Activated T-cell treated with anti-CD3 and anti-CD28 coated beads, Interleukin-2, amount 50 U/mL, for 48 hours (primary cell): ENCODE measurements at regions not wholly inside any gene's neighbourhood (a gene's known extent, or its start where the extent isn't known, plus 50 kb on each side); places are given as distances from the start of the nearest gene placed in this dataset.
"Not testable (repeated sequence)": the region's sequence is repeated elsewhere in the genome, so short reads cannot be mapped to it uniquely, and the experiment has no call there.

Experiments used
- DNase-seq, 2 experiments: peaks; one replicate each; pipeline ENCODE4 v3.0.0-alpha.2; 2020

DNA sequence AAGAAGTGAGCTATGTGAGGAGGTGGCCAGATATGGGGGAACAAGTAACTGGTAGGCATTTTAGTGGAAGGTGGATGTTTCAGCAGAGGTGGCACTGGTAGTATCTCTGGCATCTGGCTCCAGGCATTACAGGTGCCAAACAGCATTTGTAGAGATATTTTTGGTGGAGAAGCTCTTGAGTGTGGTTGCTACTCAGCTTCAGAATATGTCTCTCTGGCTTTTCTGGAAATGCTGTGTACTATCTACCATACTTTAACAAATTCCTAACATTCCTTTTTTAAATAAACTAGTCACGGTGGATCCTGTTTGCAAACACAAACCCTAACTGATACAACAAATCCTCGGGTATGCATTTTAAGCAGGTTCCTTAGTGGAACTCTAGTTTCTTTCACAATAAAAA is 128.0 kb downstream of the BARX2 start:
- no peak for DNase-seq

DNA sequence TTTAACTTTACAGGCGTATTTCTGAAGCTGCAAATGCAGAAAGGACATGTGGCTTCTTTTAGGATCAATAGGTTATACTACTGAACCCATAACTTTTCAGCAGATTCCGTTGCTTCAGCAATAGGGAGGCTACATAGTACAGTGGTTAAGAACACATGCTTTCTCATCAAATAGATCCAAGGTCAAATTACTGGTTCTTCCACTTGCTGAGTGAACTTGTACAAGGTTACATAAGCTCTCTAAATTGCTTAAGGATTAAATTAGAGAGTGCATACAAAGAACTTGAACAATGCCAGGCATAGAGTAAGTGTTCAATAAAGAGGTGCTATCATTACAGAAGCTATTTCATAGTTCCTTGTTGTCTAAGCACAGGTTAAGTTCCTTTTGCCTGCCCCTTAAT is 129.6 kb downstream of the BARX2 start:
- no peak for DNase-seq

DNA sequence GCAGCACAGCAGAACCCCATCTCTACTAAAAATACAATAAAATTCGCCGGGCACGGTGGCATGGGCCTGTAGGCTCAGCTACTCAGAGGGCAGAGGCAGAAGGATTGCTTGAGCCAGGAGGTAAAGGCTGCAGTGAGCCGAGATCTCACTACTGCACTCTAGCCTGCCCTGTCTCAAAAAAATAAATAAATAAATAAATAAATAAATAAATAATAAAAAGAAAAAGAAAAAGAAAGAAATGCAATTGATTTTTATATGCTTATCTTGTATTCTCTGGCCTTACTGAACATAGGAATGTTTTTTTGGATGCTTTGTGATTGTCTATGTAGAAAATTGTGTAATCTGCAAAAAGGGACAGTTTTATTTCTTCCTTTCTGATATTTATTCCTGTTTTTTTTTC is 132.5 kb downstream of the BARX2 start:
- DNase-seq = no peak

DNA sequence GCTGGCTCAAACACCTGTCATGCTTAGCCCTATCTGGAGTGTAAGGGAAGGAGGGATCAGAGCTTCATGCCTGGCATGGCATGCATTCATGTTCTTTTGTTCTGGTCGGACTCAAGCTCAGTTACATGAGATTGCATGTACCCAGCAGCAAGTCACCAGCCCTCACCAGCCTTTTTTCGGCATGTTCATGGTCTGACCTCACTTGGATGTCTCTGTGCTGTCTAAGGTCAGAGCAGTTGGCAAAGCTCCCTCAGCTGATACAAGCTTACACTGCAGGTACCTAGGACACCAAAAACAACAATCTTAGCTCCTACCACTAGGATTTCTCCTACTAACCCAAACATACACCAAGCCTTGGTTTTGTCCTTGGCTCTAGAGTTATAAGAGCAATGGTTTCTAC is 152.6 kb downstream of the BARX2 start:
- no peak for DNase-seq

DNA sequence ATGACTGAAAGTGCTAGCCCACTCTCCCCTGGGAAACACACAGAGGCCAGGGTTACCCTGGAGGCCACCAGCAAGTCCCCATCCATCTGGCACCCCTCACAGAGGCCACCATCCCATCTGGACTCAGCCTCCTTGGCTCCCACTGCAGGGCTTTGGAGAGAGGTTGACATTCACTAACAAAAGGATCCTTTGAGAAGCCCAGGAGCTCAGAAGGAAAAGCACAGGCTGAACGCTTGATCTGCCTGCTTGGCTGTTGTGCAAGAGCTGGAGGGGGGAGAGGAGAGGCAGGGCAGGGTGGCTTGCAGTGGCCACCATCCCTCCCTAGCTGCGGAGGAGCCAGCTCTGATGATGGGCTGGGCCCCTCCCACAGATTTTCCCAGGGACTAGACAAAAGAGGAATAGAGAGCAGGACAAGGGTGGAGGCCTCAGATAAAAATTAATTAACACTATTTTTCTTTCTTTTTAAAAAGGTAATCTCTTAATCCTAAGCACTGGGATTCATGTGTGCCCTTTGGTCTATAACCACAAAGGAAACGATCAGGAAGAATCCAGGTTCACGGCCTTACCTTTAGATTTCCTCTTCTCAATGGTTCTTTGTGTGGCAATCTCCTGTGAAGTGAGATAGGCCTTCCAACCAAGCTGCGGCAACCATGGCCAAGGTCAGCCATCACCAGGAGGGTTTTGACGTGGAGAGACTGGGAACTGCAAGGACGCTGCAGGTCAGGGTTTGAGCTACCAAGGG is 154.7 kb downstream of the BARX2 start:
- DNase-seq = no peak

DNA sequence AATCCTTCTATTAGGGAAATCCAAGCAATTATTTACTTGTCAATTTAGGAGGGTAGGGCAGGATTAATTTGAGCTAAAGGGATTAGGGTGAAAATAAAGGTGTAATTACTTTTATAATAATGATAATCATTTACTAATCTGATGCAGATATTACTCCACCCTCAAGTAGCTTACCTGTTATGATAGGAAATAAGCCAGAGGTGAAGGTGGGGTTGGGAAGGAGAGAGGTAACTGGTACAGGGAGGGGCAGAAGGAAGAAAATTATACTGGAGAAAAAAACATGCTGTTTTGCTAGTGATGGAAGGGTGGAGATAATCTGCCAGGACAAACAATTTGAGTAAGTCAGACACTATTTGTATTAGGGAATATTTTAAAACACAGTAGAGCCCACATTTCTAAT is 157.7 kb downstream of the BARX2 start:
- no peak for DNase-seq

DNA sequence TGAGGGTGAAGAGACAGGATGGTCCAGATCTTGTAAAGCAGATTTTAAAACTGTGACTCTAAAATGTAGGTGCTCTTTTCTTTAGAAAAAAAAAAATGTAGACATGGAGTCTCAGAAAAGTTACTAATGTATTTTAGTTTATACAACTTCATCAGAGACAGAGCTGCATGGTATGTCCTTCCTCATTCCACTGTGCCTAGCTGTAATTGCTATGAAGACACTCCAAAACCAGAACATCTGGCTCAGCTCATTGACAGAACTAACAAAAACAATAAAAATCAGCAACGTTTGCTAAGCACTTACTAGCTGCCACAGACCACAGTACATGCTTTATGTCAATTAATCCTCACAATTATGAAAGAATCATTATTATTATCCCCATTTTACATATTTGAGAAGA is 160.7 kb downstream of the BARX2 start:
- no peak for DNase-seq

DNA sequence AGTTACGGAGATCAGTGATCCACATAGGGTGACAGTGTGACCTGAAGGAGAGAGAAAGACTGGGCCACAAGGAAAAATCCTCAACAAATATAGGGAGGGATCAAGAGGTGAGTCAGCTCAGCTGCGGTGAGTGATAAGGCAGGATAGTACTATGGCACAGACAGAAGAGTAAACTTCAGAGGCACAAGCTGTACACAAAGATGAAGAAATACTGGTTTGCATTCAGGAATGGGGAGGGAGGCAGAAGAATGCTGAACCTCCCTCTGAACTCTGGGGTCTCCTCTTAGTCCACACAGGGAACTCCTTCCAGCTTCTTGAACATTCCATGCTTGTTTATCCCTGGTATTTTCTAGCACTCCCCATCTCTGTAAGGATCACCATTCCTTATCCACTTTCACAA is 162.7 kb downstream of the BARX2 start:
- DNase-seq = no peak

DNA sequence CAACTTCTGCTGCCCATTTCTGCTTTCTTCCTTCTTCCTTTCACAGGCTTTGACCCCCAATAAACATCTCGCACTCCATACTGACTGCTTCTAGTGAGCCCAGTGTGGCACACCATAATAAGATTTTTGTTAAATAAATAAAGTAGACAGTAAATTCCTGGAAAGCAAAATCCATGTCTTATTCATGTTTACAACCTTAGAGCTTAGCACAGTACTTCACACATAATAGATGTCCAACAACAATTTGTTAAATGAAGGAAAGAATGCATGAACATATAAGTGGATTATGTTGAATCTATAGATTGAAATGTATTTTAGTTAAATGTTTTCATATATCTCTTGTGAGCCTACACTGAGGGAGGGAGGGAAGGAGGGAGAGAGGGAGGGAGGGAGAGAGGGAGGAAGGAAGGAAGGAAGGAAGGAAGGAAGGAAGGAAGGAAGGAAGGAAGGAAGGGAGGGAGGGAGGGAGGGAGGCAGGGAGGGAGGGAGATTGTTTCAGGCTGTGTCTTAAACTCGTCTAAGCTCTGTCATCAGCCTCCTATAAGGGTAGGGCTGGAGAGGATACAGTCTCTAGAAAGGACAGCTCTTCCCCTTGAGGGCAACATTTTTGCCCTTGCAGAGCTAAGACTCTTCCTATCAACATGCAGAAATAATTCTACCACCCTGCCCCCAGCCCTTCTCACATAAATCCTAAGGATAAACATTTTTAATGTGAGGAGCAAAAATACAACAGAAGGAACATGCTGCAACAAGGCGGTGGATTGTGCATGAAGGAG is 168.1 kb downstream of the BARX2 start:
- DNase-seq = no peak

DNA sequence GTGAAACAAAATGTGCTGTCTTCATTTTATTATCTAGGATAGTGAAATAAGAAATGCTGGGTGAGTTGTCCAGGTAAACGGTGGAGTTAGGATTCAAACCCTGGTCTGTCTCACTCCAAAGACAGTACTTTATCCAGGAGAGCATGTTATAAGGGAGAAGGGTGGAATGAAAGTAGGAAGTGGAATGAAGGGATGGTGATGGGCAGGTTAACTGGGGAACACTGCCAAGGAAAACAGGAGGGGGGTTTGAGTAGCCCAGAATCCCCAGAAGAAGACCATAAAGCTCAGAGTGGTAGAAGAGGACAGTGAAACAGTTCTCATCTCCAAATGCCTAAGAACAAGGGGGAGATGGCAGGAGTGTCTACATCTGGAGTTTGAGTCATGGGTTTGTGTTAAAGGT is 169.0 kb downstream of the BARX2 start:
- DNase-seq = no peak

DNA sequence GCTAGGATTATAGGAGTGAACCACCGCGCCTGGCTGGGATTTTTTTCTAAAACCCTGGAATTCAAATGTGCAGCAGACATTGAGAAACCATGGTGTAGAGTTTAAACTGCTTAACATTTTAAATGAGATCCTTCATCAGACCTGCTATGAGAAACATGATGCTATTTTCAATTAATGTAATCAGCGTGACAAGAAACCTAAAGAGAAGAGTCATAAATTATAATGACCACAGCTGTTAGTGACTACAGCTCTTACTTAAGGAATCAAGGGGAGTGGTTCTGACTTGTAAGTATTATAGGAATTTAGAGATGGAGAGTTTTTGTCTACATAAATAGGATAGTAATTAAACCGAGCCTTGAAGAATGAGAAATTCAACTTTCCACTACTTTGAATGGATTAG is 170.6 kb downstream of the BARX2 start:
- DNase-seq = no peak

DNA sequence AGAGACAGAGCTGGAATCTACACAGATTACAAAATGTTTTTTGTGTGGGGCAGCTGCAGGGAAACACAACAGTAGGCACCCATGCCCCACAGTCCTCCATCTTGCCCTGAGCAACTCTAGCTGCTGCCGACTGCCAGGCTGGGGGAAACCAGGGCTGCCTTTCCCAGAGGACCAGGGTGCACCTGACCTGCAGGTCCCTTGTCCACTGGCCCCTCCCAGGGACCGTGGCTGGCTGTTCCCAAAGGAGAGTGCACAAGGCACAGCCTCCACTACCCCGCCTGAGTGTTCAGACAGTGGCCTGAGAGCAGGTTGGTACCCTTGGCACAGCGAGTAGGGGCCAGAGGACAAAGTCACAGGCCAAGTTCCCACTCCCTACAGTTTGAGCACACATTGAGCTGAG is 181.8 kb downstream of the BARX2 start:
- DNase-seq = no peak

DNA sequence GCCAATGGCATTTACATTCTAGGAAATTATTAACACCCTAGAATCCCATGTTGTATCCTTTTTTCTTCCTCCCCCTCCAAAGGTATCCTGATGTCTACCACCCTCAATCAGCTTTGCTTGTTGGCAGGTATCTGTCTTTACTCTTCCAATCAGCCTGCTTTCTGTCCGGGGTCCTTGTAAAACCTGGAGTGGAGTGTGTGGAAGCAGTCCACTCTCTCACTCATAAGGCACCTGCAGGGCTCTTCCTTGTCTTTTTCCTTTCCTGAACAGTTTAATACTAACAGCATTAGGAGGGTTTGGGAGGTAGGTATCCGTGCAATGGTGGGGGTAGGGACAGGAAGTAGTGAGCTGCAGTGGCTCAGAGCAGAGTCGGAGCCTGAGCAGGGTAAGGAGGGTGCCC is 193.4 kb downstream of the BARX2 start:
- DNase-seq = no peak

DNA sequence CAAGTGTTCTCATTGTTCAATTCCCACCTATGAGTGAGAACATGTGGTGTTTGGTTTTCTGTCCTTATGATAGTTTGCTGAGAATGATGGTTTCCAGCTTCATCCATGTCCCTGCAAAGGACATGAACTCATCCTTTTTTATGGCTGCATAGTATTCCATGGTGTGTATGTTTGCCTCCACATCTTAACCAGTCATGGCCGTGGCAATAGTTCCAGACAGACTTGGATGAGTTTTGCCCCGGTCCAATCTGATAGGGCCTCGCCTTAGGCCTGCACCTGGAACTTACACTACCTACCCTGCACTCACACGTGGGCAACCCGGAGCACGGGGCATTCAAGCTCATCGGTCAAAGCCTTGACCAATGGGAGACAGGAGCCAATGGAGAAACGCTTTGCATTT is 197.0 kb downstream of the BARX2 start:
- not testable (repeated sequence) for DNase-seq

DNA sequence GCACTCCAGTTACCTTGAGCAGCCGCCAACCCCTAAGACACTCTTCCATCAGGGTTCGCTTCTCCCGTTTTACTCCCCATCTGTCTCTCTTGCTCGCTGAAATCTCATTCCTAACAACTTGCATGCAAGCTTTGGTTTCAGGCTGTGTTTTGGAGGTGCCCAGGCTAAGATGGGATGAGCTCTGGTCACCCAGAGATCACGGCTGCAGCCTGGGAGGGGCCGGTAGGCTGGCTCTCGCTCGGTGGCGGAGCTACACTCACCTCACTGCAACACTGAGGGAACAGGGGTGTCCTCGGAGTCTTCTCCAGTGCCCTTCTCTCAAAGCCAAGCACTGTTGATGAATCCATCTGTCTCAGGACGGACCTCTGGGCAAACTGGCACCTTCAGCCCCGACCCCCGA is 197.5 kb downstream of the BARX2 start:
- DNase-seq = no peak

DNA sequence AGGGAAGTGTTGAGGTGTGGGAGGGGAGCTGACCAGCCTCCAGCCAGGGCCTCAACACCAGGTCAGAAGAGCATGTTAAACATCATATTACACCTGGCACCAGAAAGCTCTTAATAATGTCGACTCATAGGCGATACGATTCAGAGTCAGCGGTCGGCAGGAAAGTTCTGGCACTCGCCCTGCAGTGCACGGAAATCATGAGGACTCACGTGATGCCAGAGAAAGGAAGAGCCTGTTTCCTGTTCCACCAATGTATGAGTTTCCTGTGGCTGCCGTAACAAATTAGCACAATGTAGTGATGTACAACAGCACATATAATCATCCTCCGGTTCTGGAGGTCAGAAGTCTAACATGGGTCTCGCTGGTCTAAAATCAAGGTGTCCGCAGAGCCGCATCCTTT is 198.8 kb downstream of the BARX2 start:
- no peak for DNase-seq

DNA sequence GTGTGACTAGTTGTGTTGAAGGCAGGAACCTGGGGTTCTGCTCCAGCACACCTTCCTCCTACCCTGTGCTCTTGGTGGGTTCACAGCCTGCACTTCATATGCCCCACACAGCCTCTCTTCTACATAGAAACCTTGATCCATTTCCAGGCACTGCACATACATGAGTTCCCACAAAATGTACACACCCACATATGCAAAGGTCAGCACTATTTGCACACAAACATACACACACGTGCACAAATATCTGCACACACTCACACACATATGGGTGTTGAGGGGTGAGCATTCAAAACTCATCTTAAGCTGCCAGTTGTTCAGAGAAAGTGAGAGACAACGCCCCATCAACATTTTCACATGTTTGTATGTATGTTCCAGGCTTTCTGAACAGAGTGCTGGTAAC is 201.0 kb downstream of the BARX2 start:
- DNase-seq = no peak

DNA sequence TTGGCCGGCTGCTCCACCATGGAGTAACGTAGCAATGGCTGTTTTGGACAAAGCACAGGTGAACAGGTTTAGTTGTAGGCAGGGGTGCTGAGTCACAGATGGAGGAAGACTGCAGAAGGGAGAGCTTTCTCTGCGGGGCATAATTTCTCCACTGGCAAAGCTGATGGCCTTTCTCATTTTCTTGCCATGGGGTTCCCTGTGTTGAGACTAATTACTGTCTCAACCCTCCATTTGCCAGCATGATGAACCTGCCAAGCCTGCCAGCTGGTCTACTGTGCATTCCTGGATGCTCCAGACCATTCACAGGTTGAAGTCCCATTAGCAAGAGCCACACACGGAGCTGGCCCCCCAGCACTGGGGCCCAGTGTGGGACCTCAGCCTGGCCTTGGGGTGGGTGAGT is 202.4 kb downstream of the BARX2 start:
- no peak for DNase-seq

DNA sequence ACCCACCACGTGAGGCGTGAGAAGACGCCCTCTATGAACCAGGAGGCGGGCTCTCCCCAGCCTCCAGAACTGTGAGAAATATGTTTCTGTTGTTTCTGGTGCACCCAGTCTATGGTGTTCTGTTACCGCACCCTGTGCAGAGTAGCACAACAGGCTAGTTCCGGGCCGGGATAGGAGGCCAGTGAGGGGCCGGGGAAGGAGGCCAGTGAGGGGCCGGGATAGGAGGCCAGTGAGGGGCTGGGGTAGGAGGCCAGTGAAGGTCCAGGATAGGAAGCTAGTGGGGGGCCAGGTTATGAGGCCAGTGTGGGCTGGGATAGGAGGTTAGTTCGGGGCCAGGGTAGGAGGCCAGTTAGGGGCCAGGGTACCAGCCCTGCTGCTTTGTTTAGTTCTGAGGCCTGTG is 204.6 kb downstream of the BARX2 start:
- DNase-seq = no peak

DNA sequence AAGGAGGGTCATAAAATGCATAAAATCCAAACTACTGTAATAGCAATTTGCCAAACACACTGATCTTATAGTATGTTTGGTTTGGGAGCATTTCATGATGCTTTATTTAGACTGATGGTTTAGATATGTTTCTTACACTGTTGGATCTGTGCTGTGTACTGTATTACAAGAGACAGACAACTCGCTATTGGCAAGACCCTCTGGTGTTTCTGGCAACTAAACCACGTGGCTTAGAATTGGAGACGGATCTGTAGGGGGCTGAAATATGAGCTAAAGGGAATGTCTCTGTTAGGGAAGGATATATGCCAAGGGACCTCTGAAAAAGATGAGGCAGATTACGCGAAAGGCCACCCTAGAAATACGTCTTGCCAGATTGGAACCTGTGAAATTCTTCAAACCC is 208.7 kb downstream of the BARX2 start:
- DNase-seq = no peak

DNA sequence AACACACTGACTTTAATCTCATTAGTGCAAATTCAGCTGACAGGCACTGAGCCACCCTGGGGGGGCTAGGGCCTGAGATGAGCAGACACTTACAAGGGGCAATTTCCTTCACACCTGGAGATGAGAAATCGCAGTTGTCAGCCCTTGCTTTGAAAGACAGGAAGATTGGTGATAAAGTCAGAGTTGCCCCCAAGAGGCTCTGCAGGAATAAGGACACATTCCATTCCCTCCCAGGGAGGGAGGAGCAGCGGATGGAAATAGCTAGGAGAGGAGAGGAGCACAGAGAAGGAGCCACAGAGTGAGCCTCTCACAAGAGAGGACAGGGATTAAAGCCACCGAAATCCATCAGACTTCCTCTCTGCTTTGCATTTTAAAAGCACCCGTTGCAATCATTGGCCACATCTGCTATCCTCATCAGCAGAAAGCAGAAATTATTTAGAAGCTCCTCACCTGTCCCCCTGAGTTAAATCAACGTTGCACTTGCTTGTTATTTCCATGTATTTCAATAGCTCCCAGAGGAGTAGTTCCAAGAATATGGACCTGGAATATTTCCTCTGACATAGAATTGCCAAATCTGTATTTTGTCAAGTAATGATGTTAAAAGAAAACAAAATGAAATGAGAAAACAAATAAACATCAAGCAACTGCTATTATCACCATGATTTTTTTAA is 213.7 kb downstream of the BARX2 start:
- DNase-seq = no peak

DNA sequence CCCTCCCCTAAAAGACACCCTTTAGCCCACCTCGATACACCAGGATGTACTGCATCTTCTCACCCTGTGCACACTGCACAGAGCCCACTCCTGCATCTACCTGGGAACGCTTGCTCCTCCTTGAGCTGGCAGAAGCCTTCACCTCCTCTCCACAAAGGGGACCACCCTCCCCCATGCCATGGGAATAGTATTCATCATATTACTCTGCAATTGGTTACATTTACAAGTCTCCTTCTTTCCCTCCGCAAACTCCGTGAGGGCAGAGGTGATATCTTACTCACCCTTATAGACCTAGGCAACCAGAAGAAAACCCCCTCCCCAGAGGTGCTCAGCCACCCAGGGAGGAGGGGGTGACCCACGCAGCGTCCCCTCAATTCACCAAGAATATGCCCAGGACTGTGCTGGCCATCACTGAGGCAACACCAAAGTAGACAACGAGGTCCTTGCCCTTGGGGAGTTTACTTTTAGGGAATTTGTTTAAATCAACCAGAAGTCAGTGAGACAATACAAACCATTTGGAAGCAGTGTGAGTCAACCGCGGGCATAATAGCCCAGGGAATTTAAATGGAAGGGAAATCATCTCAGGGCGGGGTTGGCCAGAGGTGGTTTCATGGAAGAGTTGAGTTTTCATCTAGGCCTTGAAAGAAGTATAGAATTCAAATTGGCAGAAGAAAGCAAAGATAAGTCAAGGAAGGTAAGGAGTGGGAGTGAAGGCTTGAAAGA is 214.5 kb downstream of the BARX2 start:
- DNase-seq = no peak

DNA sequence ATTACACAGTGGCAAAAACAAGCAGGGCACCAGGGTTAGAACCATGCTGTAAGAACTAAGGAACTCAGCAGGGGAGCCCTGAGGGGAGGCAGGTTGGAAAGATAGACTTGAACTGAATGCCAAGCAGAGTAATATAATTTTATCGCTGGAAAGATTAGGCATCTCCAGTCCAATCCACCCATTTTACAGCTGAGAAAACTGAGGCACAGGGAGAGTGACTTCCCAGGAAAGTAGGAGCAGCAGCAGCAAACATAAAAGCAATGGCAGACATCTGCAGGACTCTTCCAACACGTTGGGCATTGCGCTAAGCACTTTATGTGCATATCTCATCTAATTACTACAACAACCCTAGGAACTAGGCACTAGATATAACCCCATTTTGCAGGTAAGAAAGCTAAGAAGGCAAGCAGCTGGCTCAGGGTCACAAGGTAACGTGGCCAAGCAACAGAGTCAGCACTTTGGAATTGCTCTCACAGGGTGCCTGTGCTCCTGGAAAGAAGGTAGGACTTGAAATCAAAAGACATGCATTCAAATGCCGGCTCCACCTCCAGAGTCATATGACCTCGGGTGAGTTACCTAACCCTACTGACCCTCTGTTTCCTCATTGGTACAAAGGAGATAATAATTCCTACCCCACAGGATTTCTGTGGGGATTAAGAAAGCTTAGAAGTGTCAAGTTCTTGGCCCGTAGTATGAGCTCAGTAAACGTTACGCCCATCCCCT is 215.3 kb downstream of the BARX2 start:
- DNase-seq = no peak
